PFSK-1 (cell line): ENCODE measurements at regions not wholly inside any gene's neighbourhood (a gene's known extent, or its start where the extent isn't known, plus 50 kb on each side); places are given as distances from the start of the nearest gene placed in this dataset.

Experiments
- SIN3A ChIP-seq: IDR thresholded peaks from 2 replicates; pipeline ENCODE4 v1.6.1; 2012; ENCODE audit warnings: mild to moderate bottlenecking, low read length, moderate library complexity, borderline replicate concordance; ENCODE audit not compliant: insufficient read depth
- TAF1 ChIP-seq: IDR thresholded peaks from 2 replicates; pipeline ENCODE4 v1.6.1; 2012; ENCODE audit warnings: low read length, control low read depth, borderline replicate concordance; ENCODE audit not compliant: insufficient read depth
- TF ChIP-seq, protein P1 (sequence below), 2 experiments: IDR thresholded peaks; 2 replicates each; pipeline versions ENCODE4 v1.6.1 to v1.8.0; 2011 to 2012; ENCODE audit warnings: low read depth in 2 of 2, low read length in 2 of 2, control low read depth in 1 of 2, inconsistent platforms in 1 of 2, mild to moderate bottlenecking in 1 of 2, moderate library complexity in 1 of 2; ENCODE audit not compliant: insufficient read depth in 1 of 2

DNA sequence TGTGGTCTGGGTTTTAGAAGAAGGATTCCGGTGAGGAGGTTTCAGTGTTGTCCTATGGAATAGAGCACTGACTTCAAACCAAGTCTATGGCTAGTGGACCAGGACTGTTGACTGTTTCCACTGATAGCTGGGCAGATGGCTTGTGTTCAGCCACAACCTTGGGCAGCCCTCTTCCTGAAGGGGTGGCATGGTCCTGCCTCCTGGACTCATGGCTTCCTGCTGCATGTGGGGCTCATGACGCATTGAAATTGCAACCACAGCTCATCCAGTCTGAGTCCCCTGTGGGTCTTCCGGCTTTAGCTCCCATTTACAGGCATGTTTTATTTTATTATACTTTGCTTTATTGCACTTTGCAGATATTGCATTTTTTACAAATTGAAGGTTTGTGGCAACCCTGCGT lies 105.0 kb downstream of the B3GNT2 start:
- TF ChIP-seq TAF1: no peak
- TF ChIP-seq, protein P1, sequence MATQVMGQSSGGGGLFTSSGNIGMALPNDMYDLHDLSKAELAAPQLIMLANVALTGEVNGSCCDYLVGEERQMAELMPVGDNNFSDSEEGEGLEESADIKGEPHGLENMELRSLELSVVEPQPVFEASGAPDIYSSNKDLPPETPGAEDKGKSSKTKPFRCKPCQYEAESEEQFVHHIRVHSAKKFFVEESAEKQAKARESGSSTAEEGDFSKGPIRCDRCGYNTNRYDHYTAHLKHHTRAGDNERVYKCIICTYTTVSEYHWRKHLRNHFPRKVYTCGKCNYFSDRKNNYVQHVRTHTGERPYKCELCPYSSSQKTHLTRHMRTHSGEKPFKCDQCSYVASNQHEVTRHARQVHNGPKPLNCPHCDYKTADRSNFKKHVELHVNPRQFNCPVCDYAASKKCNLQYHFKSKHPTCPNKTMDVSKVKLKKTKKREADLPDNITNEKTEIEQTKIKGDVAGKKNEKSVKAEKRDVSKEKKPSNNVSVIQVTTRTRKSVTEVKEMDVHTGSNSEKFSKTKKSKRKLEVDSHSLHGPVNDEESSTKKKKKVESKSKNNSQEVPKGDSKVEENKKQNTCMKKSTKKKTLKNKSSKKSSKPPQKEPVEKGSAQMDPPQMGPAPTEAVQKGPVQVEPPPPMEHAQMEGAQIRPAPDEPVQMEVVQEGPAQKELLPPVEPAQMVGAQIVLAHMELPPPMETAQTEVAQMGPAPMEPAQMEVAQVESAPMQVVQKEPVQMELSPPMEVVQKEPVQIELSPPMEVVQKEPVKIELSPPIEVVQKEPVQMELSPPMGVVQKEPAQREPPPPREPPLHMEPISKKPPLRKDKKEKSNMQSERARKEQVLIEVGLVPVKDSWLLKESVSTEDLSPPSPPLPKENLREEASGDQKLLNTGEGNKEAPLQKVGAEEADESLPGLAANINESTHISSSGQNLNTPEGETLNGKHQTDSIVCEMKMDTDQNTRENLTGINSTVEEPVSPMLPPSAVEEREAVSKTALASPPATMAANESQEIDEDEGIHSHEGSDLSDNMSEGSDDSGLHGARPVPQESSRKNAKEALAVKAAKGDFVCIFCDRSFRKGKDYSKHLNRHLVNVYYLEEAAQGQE (IDR thresholded peaks at IDR 0.05; ENCODE audit: insufficient read depth in 1 of 2, low read depth in 2 of 2, low read length in 2 of 2): no peak
- TF ChIP-seq SIN3A: no peak
